OCI-LY7 (cell line): ENCODE measurements at regions not wholly inside any gene's neighbourhood (a gene's known extent, or its start where the extent isn't known, plus 50 kb on each side); places are given as distances from the start of the nearest gene placed in this dataset.

Experiments used
- BruUV-seq: library from RNA; stranded (reverse); fragments of 400-500 nt; replicated peaks from 2 replicates; lab custom pipeline; 2021; lab: Mats Ljungman, UMichigan
- CTCF ChIA-PET: fragments of 300-600 bp; sonication (Branson Sonifier 250); formaldehyde crosslinking; loops from one replicate; lab custom pipeline; 2022; ENCODE audit warnings: antibody characterized with exemption; ENCODE audit not compliant: unreplicated experiment; lab: Charles Lee
- POLR2A ChIA-PET: fragments of 300-600 bp; sonication (Branson Sonifier 250); formaldehyde crosslinking; loops from one replicate; lab custom pipeline; 2022; ENCODE audit warnings: antibody characterized with exemption; lab: Charles Lee
- DNase-seq: peaks from one replicate; pipeline ENCODE4 v3.0.0-alpha.2; 2015; ENCODE audit warnings: low spot score
- H2AFZ ChIP-seq: fragments of 200-600 bp; sonication (generic), shearing (Covaris generic); 2 replicates; pipeline ENCODE4 v1.6.1; 2014; ENCODE audit warnings: mild to moderate bottlenecking, antibody characterized with exemption, low read length, moderate library complexity
- H3K27ac ChIP-seq: fragments of 200-600 bp; sonication (generic); 2 replicates; pipeline ENCODE4 v1.5.1; 2014; ENCODE audit warnings: mixed run types, low read depth, mild to moderate bottlenecking, moderate library complexity, low read length, inconsistent platforms; ENCODE audit not compliant: poor library complexity, severe bottlenecking
- H3K36me3 ChIP-seq: fragments of 200-600 bp; sonication (generic); 2 replicates; pipeline ENCODE4 v1.6.1; 2014; ENCODE audit warnings: mild to moderate bottlenecking, antibody characterized with exemption, low read length, moderate library complexity, mixed read lengths; ENCODE audit not compliant: insufficient read depth
- H3K4me1 ChIP-seq: fragments of 200-600 bp; sonication (generic); 2 replicates; pipeline ENCODE4 v1.5.1; 2014; ENCODE audit warnings: mild to moderate bottlenecking, low read length; ENCODE audit not compliant: insufficient read depth, poor library complexity, severe bottlenecking
- H3K4me2 ChIP-seq: fragments of 200-600 bp; sonication (generic); 2 replicates; pipeline ENCODE4 v1.6.1; 2014; ENCODE audit warnings: mild to moderate bottlenecking, low read length
- H3K4me3 ChIP-seq: fragments of 200-600 bp; sonication (generic); 2 replicates; pipeline ENCODE4 v1.5.1; 2014; ENCODE audit warnings: mild to moderate bottlenecking, low read depth, low read length; ENCODE audit not compliant: poor library complexity, severe bottlenecking
- H3K79me2 ChIP-seq: fragments of 200-600 bp; sonication (generic); 2 replicates; pipeline ENCODE4 v1.6.1; 2016; ENCODE audit warnings: low read depth, mild to moderate bottlenecking, low read length, moderate library complexity, mixed read lengths; ENCODE audit not compliant: insufficient read depth
- H3K9me2 ChIP-seq: fragments of 200-600 bp; sonication (generic); 2 replicates; pipeline ENCODE4 v1.6.1; 2016; ENCODE audit warnings: mild to moderate bottlenecking, low read length, mixed read lengths; ENCODE audit not compliant: insufficient read depth
- H3K9me3 ChIP-seq: fragments of 200-600 bp; sonication (generic); 2 replicates; pipeline ENCODE4 v1.6.1; 2014; ENCODE audit warnings: mild to moderate bottlenecking, mixed run types, low read length, mixed read lengths
- H4K20me1 ChIP-seq: fragments of 200-600 bp; sonication (generic); 2 replicates; pipeline ENCODE4 v1.6.1; 2014; ENCODE audit warnings: mild to moderate bottlenecking, antibody characterized with exemption, low read length, moderate library complexity, mixed read lengths; ENCODE audit not compliant: insufficient read depth
- EZH2phosphoT487 ChIP-seq: fragments of 200-600 bp; sonication (generic); IDR thresholded peaks from 2 replicates; pipeline ENCODE4 v1.6.1; 2018; ENCODE audit warnings: low read depth, borderline replicate concordance, mild to moderate bottlenecking, mixed run types, antibody characterized with exemption, low read length, moderate library complexity, mixed read lengths
- intact Hi-C: fragments of 100-400 bp; cut with micrococcal nuclease; formaldehyde crosslinking; loops from one replicate; pipeline ENCODE4 v1.10.0; 2022; ENCODE audit not compliant: unreplicated experiment
- TF ChIP-seq, protein P1 (sequence below): fragments of 200-600 bp; sonication (generic); conservative IDR thresholded peaks from 2 replicates; pipeline ENCODE4 v1.5.1; 2014; ENCODE audit warnings: mild to moderate bottlenecking, antibody characterized with exemption, low read length, moderate library complexity, mixed read lengths

DNA sequence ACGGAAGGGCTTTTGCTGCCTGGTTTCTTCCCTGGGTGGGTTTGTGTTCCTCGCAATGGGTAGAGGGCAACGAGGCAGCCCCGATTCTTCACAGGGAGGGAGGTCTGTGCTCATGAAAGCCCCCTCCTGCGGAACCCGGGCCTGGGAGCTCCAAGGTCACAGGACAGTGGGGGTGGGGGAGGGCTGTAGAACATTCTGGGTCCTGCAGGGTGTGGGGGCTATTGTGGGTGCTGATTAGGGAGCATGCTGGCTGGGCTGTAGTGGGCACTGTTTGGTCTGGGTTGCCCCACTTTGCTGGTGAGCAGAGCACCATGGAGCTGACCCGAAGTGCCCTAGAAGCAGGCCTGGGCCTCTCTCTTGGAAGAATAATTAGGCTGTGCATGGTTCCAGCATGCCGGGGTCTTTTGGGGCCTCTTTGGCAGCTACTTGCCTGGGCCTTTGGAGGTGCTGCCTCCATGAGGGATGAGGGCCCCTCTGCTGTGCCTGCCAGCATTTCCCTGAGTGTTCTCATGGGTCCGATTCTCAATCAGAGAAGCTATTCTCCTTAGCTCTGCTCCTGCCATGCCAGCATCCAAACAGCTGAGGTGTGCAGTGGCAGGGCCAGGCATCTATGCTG, 232.2 kb upstream of the HS6ST1 start:
- CTCF ChIA-PET: interaction anchor here (0.5 kb wide), 1 partner anchor 27 kb away, joined by 3 read pairs; no protein-coding TSS in a partner anchor
- POLR2A ChIA-PET: interaction anchor here (0.6 kb wide), 1 partner anchor 1083 kb away, joined by 5 read pairs; no protein-coding TSS in a partner anchor
- BruUV-seq: no TSS peak

DNA sequence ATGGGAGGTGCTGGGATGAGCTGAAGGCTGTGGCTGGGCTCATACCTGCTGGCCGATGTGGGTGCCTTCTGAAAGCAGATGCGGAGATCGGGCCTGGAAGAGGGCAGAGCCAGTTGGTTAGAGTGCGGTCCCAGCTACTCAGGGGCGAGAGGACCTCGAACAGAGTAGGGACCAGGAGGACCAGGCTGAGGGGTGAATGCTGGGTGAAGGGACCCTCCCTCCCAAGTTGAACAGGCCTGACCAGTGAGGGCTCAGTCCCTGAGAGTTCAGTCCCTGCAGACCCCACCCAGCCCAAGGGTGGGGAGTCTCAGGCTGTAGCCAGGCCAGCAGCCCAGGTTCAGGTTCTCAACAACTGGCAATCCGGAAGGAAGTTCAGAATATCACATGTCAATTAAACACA, 232.8 kb upstream of the HS6ST1 start:
- no peak overlapping the region for H2AFZ ChIP-seq
- H3K4me1 ChIP-seq: no peaks in the 10 kb centered on the region
- H3K4me3 ChIP-seq: no peak overlapping the region
- POLR2A ChIA-PET: interaction anchor here (0.6 kb wide), 1 partner anchor 1082 kb away, joined by 5 read pairs; no protein-coding TSS in a partner anchor
- no peaks in the 10 kb centered on the region for H3K36me3 ChIP-seq
- no peaks in the 10 kb centered on the region for H3K79me2 ChIP-seq
- no peak overlapping the region for H3K27ac ChIP-seq
- H3K9me2 ChIP-seq: no peaks in the 10 kb centered on the region
- no peak for DNase-seq
- CTCF ChIA-PET: no interaction called here
- H4K20me1 ChIP-seq: no peaks in the 10 kb centered on the region
- intact Hi-C loops: no loop called here
- no TSS peak for BruUV-seq
- H3K4me2 ChIP-seq: no peak overlapping the region
- no peaks in the 10 kb centered on the region for H3K9me3 ChIP-seq
- TF ChIP-seq, protein P1, sequence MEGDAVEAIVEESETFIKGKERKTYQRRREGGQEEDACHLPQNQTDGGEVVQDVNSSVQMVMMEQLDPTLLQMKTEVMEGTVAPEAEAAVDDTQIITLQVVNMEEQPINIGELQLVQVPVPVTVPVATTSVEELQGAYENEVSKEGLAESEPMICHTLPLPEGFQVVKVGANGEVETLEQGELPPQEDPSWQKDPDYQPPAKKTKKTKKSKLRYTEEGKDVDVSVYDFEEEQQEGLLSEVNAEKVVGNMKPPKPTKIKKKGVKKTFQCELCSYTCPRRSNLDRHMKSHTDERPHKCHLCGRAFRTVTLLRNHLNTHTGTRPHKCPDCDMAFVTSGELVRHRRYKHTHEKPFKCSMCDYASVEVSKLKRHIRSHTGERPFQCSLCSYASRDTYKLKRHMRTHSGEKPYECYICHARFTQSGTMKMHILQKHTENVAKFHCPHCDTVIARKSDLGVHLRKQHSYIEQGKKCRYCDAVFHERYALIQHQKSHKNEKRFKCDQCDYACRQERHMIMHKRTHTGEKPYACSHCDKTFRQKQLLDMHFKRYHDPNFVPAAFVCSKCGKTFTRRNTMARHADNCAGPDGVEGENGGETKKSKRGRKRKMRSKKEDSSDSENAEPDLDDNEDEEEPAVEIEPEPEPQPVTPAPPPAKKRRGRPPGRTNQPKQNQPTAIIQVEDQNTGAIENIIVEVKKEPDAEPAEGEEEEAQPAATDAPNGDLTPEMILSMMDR: no peak
- TF ChIP-seq EZH2phosphoT487: no peak

More for the DNA sequence above, 232.2 kb upstream of the HS6ST1 start:
- no peaks in the 10 kb centered on the region for H4K20me1 ChIP-seq
- no peak overlapping the region for H3K27ac ChIP-seq
- H3K4me2 ChIP-seq: no peak overlapping the region
- no peak overlapping the region for H2AFZ ChIP-seq
- H3K4me3 ChIP-seq: no peak overlapping the region
- intact Hi-C loops: no loop called here
- DNase-seq: no peak
- H3K9me2 ChIP-seq: no peaks in the 10 kb centered on the region
- TF ChIP-seq EZH2phosphoT487: no peak
- TF ChIP-seq, protein P1: no peak
- H3K36me3 ChIP-seq: no peaks in the 10 kb centered on the region
- no peaks in the 10 kb centered on the region for H3K4me1 ChIP-seq
- no peaks in the 10 kb centered on the region for H3K79me2 ChIP-seq
- no peaks in the 10 kb centered on the region for H3K9me3 ChIP-seq

- Histone ChIP-seq H3K9me3 (no peaks in the 10 kb centered on the region), H3K9me2 (no peaks in the 10 kb centered on the region), H3K27ac (no peak overlapping the region), H3K4me3 (no peak overlapping the region), H3K4me2 (no peak overlapping the region), H3K79me2 (no peaks in the 10 kb centered on the region), H3K4me1 (no peaks in the 10 kb centered on the region), H2AFZ (no peak overlapping the region), H4K20me1 (no peaks in the 10 kb centered on the region), H3K36me3 (no peaks in the 10 kb centered on the region)
- DNase-seq: no peak
- CTCF ChIA-PET: no interaction called here
- BruUV-seq: no TSS peak
- intact Hi-C loops: no loop called here
- TF ChIP-seq, protein P1: no peak
- TF ChIP-seq EZH2phosphoT487: no peak
- POLR2A ChIA-PET: no interaction called here
Measured at GRCh38 chr2:128552141-128552805, 233.6 kb upstream of the HS6ST1 start.
